Pancreas (tissue), 10 donors: ENCODE measurements at regions not wholly inside any gene's neighbourhood (a gene's known extent, or its start where the extent isn't known, plus 50 kb on each side); places are given as distances from the start of the nearest gene placed in this dataset.

Experiments used
- ATAC-seq, 4 donors: fragments of 200-7000 bp; cut with Tn5 transposase; one replicate each; pipeline versions ENCODE4 v1.8.0 to v1.9.1; 2020; ENCODE audit warnings: mild to moderate bottlenecking in 4 of 4, moderate library complexity in 4 of 4
- DNase-seq, 6 donors: peaks; one replicate each; pipeline ENCODE4 v3.0.0-alpha.2; 2020
- FAIRE-seq: peaks from 2 replicates; lab custom pipeline; 2012; peaks lifted over from hg19 to GRCh38; lab: Jason Lieb, UNC
- H3K27ac ChIP-seq, 4 donors: fragments of 200-600 bp; sonication (generic); 1 replicate in 3 of 4; 2 replicates in 1 of 4; pipeline versions ENCODE4 v1.5.0 to v1.8.0; 2020
- H3K27me3 ChIP-seq, 4 donors: fragments of 200-600 bp; one replicate each; pipeline ENCODE4 v1.8.0; 2021
- H3K36me3 ChIP-seq, 3 donors: fragments of 200-600 bp; sonication (generic) in 1 of 3; one replicate each; pipeline versions ENCODE4 v1.5.0 to v1.8.0; 2020 to 2021
- H3K4me1 ChIP-seq, 3 donors: fragments of 200-600 bp; one replicate each; pipeline ENCODE4 v1.8.0; 2021
- H3K4me3 ChIP-seq, 4 donors: fragments of 200-600 bp; sonication (generic) in 2 of 4; one replicate each; pipeline versions ENCODE4 v1.5.0 to v1.8.0; 2020 to 2021
- H3K9me3 ChIP-seq, 4 donors: fragments of 200-600 bp; one replicate each; pipeline ENCODE4 v1.8.0; 2021
- CTCF ChIP-seq, 4 donors: fragments of 200-600 bp; sonication (generic) in 3 of 4; IDR thresholded peaks; one replicate each; pipeline versions ENCODE4 v1.5.0 to v1.8.0; 2021; ENCODE audit warnings: antibody characterized with exemption in 4 of 4
- WGBS, 2 donors: extraction: QIAGEN DNeasy Blood & Tissue Kit; methylation state at CpG; one replicate each; pipeline ENCODE4 v1.1.7; 2013; 5-methylcytosine and 5-hydroxymethylcytosine counted together
- intact Hi-C, 3 donors: fragments of 100-400 bp; cut with DNase I; formaldehyde crosslinking; loops; one replicate each; pipeline versions ENCODE4 v1.11.1 to v1.14.2; 2022
- donor health status: healthy with polysubstance abuse.
- donor health status: DM: no; HTN: no; CAD: no; lungs with moderate emphysema.
- donor health status: DM: no; HTN: no; CAD: no.
- donor health status: control.
- donor health status: control.
- donor health status: Bipolar disorder and iron deficiency.
- donor health status: DM: yes; HTN: yes; CAD: no.
- donor health status: DM: no; HTN: no; CAD: no.
- donor health status: DM: no; HTN: no; CAD: no.
- donor health status: DM: yes; HTN: yes; CAD: no.

- Histone ChIP-seq H3K27me3 (no peaks in the 10 kb centered on the region), H3K4me3 (no peak overlapping the region), H3K36me3 (no peaks in the 10 kb centered on the region), H3K4me1 (no peaks in the 10 kb centered on the region), H3K9me3 (no peaks in the 10 kb centered on the region), H3K27ac (no peak overlapping the region)
- TF ChIP-seq CTCF (IDR thresholded peaks at IDR 0.05), result no peak
- WGBS, 2 donors, result 31 to 34% methylated on average over 1 of the region's 1 CpG
- FAIRE-seq (no peak), ATAC-seq (no peak), DNase-seq (no peak)
- intact Hi-C loops, result no loop called here
These were observed 73.4 kb upstream of the AVPR1A start for GRCh38 chr12:63224396-63224795.

GRCh38 chr12:63223128-63223527, 72.1 kb upstream of the AVPR1A start:
- Histone ChIP-seq H3K4me1 (no peaks in the 10 kb centered on the region), H3K27me3 (no peaks in the 10 kb centered on the region), H3K36me3 (no peaks in the 10 kb centered on the region), H3K27ac (no peak overlapping the region), H3K9me3 (no peaks in the 10 kb centered on the region), H3K4me3 (no peak overlapping the region)
- no peak for TF ChIP-seq CTCF (IDR thresholded peaks at IDR 0.05)
- FAIRE-seq (no peak), ATAC-seq (no peak), DNase-seq (no peak)
- intact Hi-C loops, result no loop called here

GRCh38 chr12:63222582-63222981, 71.6 kb upstream of the AVPR1A start:
- FAIRE-seq, result no peak

GRCh38 chr12:63220921-63221320, 69.9 kb upstream of the AVPR1A start:
- 40 to 44% methylated on average over 1 of the region's 1 CpG for WGBS, 2 donors
- no peaks in the 10 kb centered on the region for H3K9me3 ChIP-seq
- H3K27ac ChIP-seq, result no peak overlapping the region
- H3K4me3 ChIP-seq, result no peak overlapping the region
- ATAC-seq (no peak), FAIRE-seq (no peak), DNase-seq (no peak)
- no peaks in the 10 kb centered on the region for H3K4me1 ChIP-seq
- intact Hi-C loops, result no loop called here
- H3K27me3 ChIP-seq, result peaks cover 0 to 3% (median 0%) of the 10 kb centered on the region in 4 donors
- TF ChIP-seq CTCF (IDR thresholded peaks at IDR 0.05), result no peak
- no peaks in the 10 kb centered on the region for H3K36me3 ChIP-seq

More at GRCh38 chr12:63222582-63222981, 71.6 kb upstream of the AVPR1A start:
- DNase-seq (no peak), ATAC-seq (no peak)
- Histone ChIP-seq H3K36me3 (no peaks in the 10 kb centered on the region), H3K27ac (no peak overlapping the region), H3K9me3 (no peaks in the 10 kb centered on the region), H3K4me1 (no peaks in the 10 kb centered on the region), H3K27me3 (no peaks in the 10 kb centered on the region), H3K4me3 (no peak overlapping the region)
- WGBS, 2 donors, result 58 to 70% methylated on average over 3 of the region's 3 CpGs
- intact Hi-C loops, result no loop called here
- no peak for TF ChIP-seq CTCF (IDR thresholded peaks at IDR 0.05)

GRCh38 chr12:63212316-63212715, 61.3 kb upstream of the AVPR1A start:
- TF ChIP-seq CTCF (IDR thresholded peaks at IDR 0.05), result no peak
- no peaks in the 10 kb centered on the region for H3K9me3 ChIP-seq
- FAIRE-seq (no peak), ATAC-seq (no peak), DNase-seq (no peak)
- peaks cover 1 to 3% (median 2%) of the 10 kb centered on the region in 3 donors for H3K4me1 ChIP-seq
- no peaks in the 10 kb centered on the region for H3K36me3 ChIP-seq
- intact Hi-C loops, result no loop called here
- peaks cover 0 to 3% (median 0%) of the 10 kb centered on the region in 4 donors for H3K27me3 ChIP-seq
- no peak overlapping the region for H3K27ac ChIP-seq
- WGBS, 2 donors, result 92 to 93% methylated on average over 3 of the region's 3 CpGs
- H3K4me3 ChIP-seq, result no peak overlapping the region
